K562 (cell line): ENCODE measurements at regions not wholly inside any gene's neighbourhood (a gene's known extent, or its start where the extent isn't known, plus 50 kb on each side); places are given as distances from the start of the nearest gene placed in this dataset.

Source experiments
- ATAC-seq: fragments of 200-7000 bp; cut with Tn5 transposase; 3 replicates; pipeline ENCODE4 v1.9.1; 2020; ENCODE audit warnings: moderate library complexity
- BruUV-seq: library from RNA; stranded (reverse); fragments of 400-500 nt; replicated peaks from 2 replicates; lab custom pipeline; 2021; lab: Mats Ljungman, UMichigan
- CTCF ChIA-PET: fragments of 300-600 bp; formaldehyde crosslinking; extraction: SDS; loops from one replicate; lab custom pipeline; 2021; ENCODE audit warnings: low intra/inter-chr PET ratio; lab: Yijun Ruan, JAX
- POLR2A ChIA-PET: fragments of 300-600, 350-650 bp; sonication (Branson Sonifier 250); formaldehyde crosslinking; extraction: SDS; loops from one replicate; lab custom pipeline; 2021; ENCODE audit warnings: antibody characterized with exemption, inconsistent platforms; lab: Yijun Ruan, JAX
- DNase-seq, 4 experiments: peaks; one replicate each; pipeline versions ENCODE4 v3.0.0 to v3.0.0-alpha.2; 2011 to 2018; ENCODE audit warnings: low spot score in 3 of 4, mixed read lengths in 3 of 4; ENCODE audit errors: extremely low read depth in 1 of 4
- FAIRE-seq: peaks from 2 replicates; lab custom pipeline; 2011; peaks lifted over from hg19 to GRCh38; lab: Jason Lieb, UNC
- H2AFZ ChIP-seq: 2 replicates; pipeline ENCODE4 v1.6.0; 2011; ENCODE audit warnings: low read depth, low read length, control low read depth, inconsistent platforms
- H3K27ac ChIP-seq: fragments of 200-600 bp; 3 replicates; pipeline ENCODE4 v1.8.0; 2011; ENCODE audit warnings: low read depth, mild to moderate bottlenecking, control low read depth, inconsistent platforms, low read length, moderate library complexity, mixed read lengths; ENCODE audit errors: extremely low read depth
- H3K27me3 ChIP-seq, 2 experiments: fragments of 300-600 bp in 1 of 2; 2 replicates in 1 of 2; 3 replicates in 1 of 2; pipeline versions ENCODE4 v1.6.0 to v1.8.0; 2011; ENCODE audit warnings: inconsistent platforms in 2 of 2, low read length in 2 of 2, mild to moderate bottlenecking in 1 of 2, mixed read lengths in 1 of 2, moderate library complexity in 1 of 2; ENCODE audit not compliant: control insufficient read depth in 2 of 2, insufficient read depth in 2 of 2
- H3K36me3 ChIP-seq: fragments of 300-600 bp; 3 replicates; pipeline ENCODE4 v1.8.0; 2011; ENCODE audit warnings: mild to moderate bottlenecking, low read length, inconsistent platforms; ENCODE audit not compliant: control insufficient read depth, insufficient read depth
- H3K4me1 ChIP-seq, 2 experiments: fragments of 200-600 bp in 1 of 2; replicated peaks in 1 of 2; 2 replicates in 1 of 2; 3 replicates in 1 of 2; pipeline versions ENCODE4 v1.5.1 to v1.8.0; 2011; ENCODE audit warnings: inconsistent platforms in 2 of 2, low read length in 2 of 2, mild to moderate bottlenecking in 1 of 2, mixed read lengths in 1 of 2, moderate library complexity in 1 of 2; ENCODE audit not compliant: control insufficient read depth in 2 of 2, insufficient read depth in 2 of 2
- H3K4me2 ChIP-seq: 2 replicates; pipeline ENCODE4 v1.6.1; 2011; ENCODE audit warnings: low read length, control low read depth, inconsistent platforms, mixed read lengths; ENCODE audit not compliant: insufficient read depth
- H3K4me3 ChIP-seq: fragments of 200-600 bp; sonication (generic), shearing (Covaris generic); 2 replicates; pipeline ENCODE4 v1.5.1; 2016; ENCODE audit warnings: control low read depth, inconsistent platforms
- H3K79me2 ChIP-seq: fragments of 200-600 bp; 3 replicates; pipeline ENCODE4 v1.8.0; 2011; ENCODE audit warnings: low read length, inconsistent platforms; ENCODE audit not compliant: control insufficient read depth, insufficient read depth
- H3K9ac ChIP-seq, 2 experiments: 2 replicates each; pipeline versions ENCODE4 v1.6.0 to v1.6.1; 2011; ENCODE audit warnings: low read depth in 2 of 2, low read length in 2 of 2, control low read depth in 1 of 2, inconsistent platforms in 1 of 2, mild to moderate bottlenecking in 1 of 2, mixed read lengths in 1 of 2; ENCODE audit not compliant: insufficient read depth in 1 of 2
- H3K9me1 ChIP-seq: one replicate; pipeline ENCODE4 v1.6.0; 2011; ENCODE audit warnings: inconsistent platforms, mild to moderate bottlenecking, low read length, moderate library complexity; ENCODE audit not compliant: control insufficient read depth, insufficient read depth
- H3K9me3 ChIP-seq: replicated peaks from 2 replicates; pipeline ENCODE4 v1.5.1; 2011; ENCODE audit warnings: low read depth, low read length, inconsistent platforms; ENCODE audit not compliant: control insufficient read depth, insufficient read depth
- H4K20me1 ChIP-seq: replicated peaks from 2 replicates; pipeline ENCODE4 v1.6.1; 2011; ENCODE audit warnings: low read length, inconsistent platforms, mixed read lengths; ENCODE audit not compliant: control insufficient read depth, insufficient read depth
- HNRNPH1 ChIP-seq: fragments of 200-400 bp; formaldehyde crosslinking; optimal IDR thresholded peaks from 2 replicates; pipeline ENCODE3; 2017; ENCODE audit warnings: low read depth, mild to moderate bottlenecking, low read length, moderate library complexity
- KAT7 ChIP-seq: sonication (generic); formaldehyde crosslinking; IDR thresholded peaks from 2 replicates; pipeline ENCODE4 v1.8.0; 2022; ENCODE audit warnings: missing genetic modification reagents, mild to moderate bottlenecking, borderline replicate concordance
- NELFE ChIP-seq: IDR thresholded peaks from 2 replicates; pipeline ENCODE4 v1.6.1; 2011; ENCODE audit warnings: mild to moderate bottlenecking; ENCODE audit not compliant: insufficient read depth, insufficient read length
- NFE2 ChIP-seq: IDR thresholded peaks from 2 replicates; pipeline ENCODE4 v1.6.1; 2014; ENCODE audit warnings: antibody characterized with exemption, low read depth
- POLR2B ChIP-seq: fragments of 450-650 bp; IDR thresholded peaks from 2 replicates; pipeline ENCODE4 v1.6.1; 2018; ENCODE audit warnings: low read depth; ENCODE audit not compliant: partially characterized antibody
- RBM15 ChIP-seq: fragments of 200-400 bp; formaldehyde crosslinking; IDR thresholded peaks from 2 replicates; pipeline ENCODE4 v1.6.1; 2018; ENCODE audit warnings: mild to moderate bottlenecking, low read length, moderate library complexity; ENCODE audit not compliant: insufficient read depth
- STAT5B ChIP-seq: fragments of 250-450 bp; sonication (Bioruptor Pico); IDR thresholded peaks from 2 replicates; pipeline ENCODE4 v1.8.0; 2021; ENCODE audit warnings: mild to moderate bottlenecking, inconsistent platforms
- TRIM28 ChIP-seq: fragments of 450-650 bp; IDR thresholded peaks from 2 replicates; pipeline ENCODE4 v1.6.1; 2017
- ZNF274 ChIP-seq: IDR thresholded peaks from 2 replicates; pipeline ENCODE4 v1.6.1; 2011; ENCODE audit warnings: low read depth, mild to moderate bottlenecking, low read length, moderate library complexity, borderline replicate concordance
- WGBS: fragments of 100-300 bp; shearing (Covaris generic); methylation state at CpG from one replicate; pipeline ENCODE4 v1.1.6; 2016; ENCODE audit warnings: low coverage, mixed read lengths; ENCODE audit not compliant: insufficient coverage; ENCODE audit errors: missing lambda C conversion rate; 5-methylcytosine and 5-hydroxymethylcytosine counted together
- in situ Hi-C: fragments of 300-500 bp; cut with MboI; formaldehyde crosslinking; loops from 4 replicates; pipeline ENCODE4 v1.15.0; 2018; ENCODE audit warnings: inconsistent platforms, mixed read lengths
- intact Hi-C: fragments of 100-400 bp; cut with micrococcal nuclease; formaldehyde crosslinking; loops from 2 replicates; pipeline ENCODE4 v1.14.2; 2022
- TF ChIP-seq, protein P1 (sequence below): fragments of 150-350 bp; conservative IDR thresholded peaks from 2 replicates; pipeline ENCODE4 v1.6.1; 2014; ENCODE audit warnings: low read length
- TF ChIP-seq, protein P2 (sequence below): fragments of 250-450 bp; sonication (Bioruptor Pico); IDR thresholded peaks from 2 replicates; pipeline ENCODE4 v1.8.0; 2021; ENCODE audit warnings: moderate library complexity, mild to moderate bottlenecking, inconsistent platforms
- TF ChIP-seq, protein P3 (sequence below): sonication (generic); formaldehyde crosslinking; IDR thresholded peaks from 2 replicates; pipeline ENCODE4 v1.8.0; 2022; ENCODE audit warnings: mild to moderate bottlenecking, missing genetic modification reagents

DNA sequence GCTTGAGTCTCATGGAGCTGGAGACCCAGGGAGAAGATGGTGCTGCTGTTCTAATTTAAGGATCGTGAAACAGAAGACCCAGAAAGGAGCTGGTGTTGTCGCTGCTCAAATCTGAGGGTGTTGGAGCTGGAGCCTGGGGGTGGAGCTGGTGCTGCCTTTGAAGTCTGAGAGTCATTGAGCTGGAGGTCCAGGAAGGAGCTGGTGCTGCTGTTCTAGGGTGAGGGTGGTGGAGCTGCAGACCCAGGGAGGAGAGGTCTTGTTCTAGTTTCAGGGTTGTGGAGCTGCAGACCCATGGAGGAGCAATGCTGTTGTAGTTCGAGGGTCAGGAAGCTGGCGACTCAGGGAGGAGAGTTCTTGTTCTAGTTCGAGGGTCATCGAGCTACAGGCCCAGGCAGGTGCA, 84.1 kb upstream of the ZNF479 start (continued):
- TF ChIP-seq, protein P1, sequence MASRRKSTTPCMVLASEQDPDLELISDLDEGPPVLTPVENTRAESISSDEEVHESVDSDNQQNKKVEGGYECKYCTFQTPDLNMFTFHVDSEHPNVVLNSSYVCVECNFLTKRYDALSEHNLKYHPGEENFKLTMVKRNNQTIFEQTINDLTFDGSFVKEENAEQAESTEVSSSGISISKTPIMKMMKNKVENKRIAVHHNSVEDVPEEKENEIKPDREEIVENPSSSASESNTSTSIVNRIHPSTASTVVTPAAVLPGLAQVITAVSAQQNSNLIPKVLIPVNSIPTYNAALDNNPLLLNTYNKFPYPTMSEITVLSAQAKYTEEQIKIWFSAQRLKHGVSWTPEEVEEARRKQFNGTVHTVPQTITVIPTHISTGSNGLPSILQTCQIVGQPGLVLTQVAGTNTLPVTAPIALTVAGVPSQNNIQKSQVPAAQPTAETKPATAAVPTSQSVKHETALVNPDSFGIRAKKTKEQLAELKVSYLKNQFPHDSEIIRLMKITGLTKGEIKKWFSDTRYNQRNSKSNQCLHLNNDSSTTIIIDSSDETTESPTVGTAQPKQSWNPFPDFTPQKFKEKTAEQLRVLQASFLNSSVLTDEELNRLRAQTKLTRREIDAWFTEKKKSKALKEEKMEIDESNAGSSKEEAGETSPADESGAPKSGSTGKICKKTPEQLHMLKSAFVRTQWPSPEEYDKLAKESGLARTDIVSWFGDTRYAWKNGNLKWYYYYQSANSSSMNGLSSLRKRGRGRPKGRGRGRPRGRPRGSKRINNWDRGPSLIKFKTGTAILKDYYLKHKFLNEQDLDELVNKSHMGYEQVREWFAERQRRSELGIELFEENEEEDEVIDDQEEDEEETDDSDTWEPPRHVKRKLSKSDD: no peak
- no peak for TF ChIP-seq NFE2

DNA sequence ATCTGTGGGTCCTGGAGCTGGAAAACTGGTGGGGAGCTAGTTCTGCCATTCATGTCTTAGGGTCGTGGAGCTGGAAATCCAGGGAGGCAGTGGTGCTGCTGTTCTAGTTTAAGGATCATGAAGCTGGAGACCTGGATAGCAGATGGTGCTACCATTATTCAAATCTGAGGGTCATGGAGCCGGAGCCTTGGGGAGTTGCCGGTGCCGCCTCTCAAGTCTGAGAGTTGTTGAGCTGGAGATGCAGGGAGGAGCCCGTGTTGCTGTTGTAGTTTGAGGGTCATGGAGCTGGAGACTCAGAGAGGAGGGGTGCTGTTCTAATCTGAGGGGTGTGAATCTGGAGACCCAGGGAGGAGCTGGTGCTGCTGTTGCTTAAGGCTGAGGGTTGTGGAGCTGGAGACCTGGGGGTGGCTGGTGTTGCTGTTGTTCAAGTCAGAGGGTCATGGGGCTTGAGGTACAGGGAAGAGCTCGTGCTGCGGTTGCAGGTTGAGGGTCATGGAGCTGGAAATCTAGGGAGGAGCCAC, 86.0 kb upstream of the ZNF479 start:
- H3K4me2 ChIP-seq: no peak overlapping the region
- TF ChIP-seq RBM15 (no peak), ZNF274 (no peak), TRIM28 (no peak), KAT7 (CRISPR knock-in tag) (no peak), STAT5B (CRISPR knock-in tag) (no peak), POLR2B (no peak), HNRNPH1 (no peak), NELFE (no peak)
- TF ChIP-seq, protein P2, sequence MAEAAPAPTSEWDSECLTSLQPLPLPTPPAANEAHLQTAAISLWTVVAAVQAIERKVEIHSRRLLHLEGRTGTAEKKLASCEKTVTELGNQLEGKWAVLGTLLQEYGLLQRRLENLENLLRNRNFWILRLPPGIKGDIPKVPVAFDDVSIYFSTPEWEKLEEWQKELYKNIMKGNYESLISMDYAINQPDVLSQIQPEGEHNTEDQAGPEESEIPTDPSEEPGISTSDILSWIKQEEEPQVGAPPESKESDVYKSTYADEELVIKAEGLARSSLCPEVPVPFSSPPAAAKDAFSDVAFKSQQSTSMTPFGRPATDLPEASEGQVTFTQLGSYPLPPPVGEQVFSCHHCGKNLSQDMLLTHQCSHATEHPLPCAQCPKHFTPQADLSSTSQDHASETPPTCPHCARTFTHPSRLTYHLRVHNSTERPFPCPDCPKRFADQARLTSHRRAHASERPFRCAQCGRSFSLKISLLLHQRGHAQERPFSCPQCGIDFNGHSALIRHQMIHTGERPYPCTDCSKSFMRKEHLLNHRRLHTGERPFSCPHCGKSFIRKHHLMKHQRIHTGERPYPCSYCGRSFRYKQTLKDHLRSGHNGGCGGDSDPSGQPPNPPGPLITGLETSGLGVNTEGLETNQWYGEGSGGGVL: no peak
- TF ChIP-seq, protein P3, sequence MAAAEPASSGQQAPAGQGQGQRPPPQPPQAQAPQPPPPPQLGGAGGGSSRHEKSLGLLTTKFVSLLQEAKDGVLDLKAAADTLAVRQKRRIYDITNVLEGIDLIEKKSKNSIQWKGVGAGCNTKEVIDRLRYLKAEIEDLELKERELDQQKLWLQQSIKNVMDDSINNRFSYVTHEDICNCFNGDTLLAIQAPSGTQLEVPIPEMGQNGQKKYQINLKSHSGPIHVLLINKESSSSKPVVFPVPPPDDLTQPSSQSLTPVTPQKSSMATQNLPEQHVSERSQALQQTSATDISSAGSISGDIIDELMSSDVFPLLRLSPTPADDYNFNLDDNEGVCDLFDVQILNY: no peak
- TF ChIP-seq, all 486 proteins: peak for 0
- intact Hi-C loops (no loop called here), in situ Hi-C loops (no loop called here)
- Histone ChIP-seq H3K4me1 (no peaks in the 10 kb centered on the region), H3K36me3 (no peaks in the 10 kb centered on the region), H3K9me1 (no peaks in the 10 kb centered on the region), H3K27me3 (no peaks in the 10 kb centered on the region), H2AFZ (no peak overlapping the region), H3K79me2 (no peaks in the 10 kb centered on the region), H3K27ac (no peak overlapping the region), H3K9ac (no peak overlapping the region), H4K20me1 (no peaks in the 10 kb centered on the region), H3K9me3 (no peaks in the 10 kb centered on the region), H3K4me3 (no peak overlapping the region)
- ATAC-seq: no peak
- WGBS: 0% methylated on average over 7 of the region's 7 CpGs
- no TSS peak for BruUV-seq
- no peak for DNase-seq
- FAIRE-seq: no peak
- ChIA-PET POLR2A (no interaction called here), CTCF (no interaction called here)
